AG04450 (cell line): ENCODE measurements at regions not wholly inside any gene's neighbourhood (a gene's known extent, or its start where the extent isn't known, plus 50 kb on each side); places are given as distances from the start of the nearest gene placed in this dataset.

Experiments
- CTCF ChIA-PET: fragments of 300-600, 350-600 bp; formaldehyde crosslinking; extraction: SDS; loops from one replicate; lab custom pipeline; 2022; ENCODE audit warnings: antibody characterized with exemption, inconsistent platforms; lab: Charles Lee
- POLR2A ChIA-PET: fragments of 350-600 bp; formaldehyde crosslinking; extraction: SDS; loops from one replicate; lab custom pipeline; 2021; ENCODE audit warnings: antibody characterized with exemption, inconsistent platforms; lab: Yijun Ruan, JAX
- DNase-seq: peaks from one replicate; pipeline ENCODE4 v3.0.0-alpha.2; 2011; ENCODE audit warnings: low read depth, low spot score
- H3K27ac ChIP-seq: one replicate; pipeline ENCODE4 v1.5.1; 2012; ENCODE audit warnings: low read depth, low read length, control low read depth
- H3K27me3 ChIP-seq: one replicate; pipeline ENCODE4 v1.6.0; 2012; ENCODE audit warnings: low read length; ENCODE audit not compliant: control insufficient read depth, insufficient read depth
- H3K4me3 ChIP-seq: 2 replicates; pipeline ENCODE4 v1.5.1; 2011; ENCODE audit warnings: mild to moderate bottlenecking, low read depth, low read length, control low read depth
- H3K9me3 ChIP-seq: 2 replicates; pipeline ENCODE4 v1.5.1; 2012; ENCODE audit warnings: low read length; ENCODE audit not compliant: control insufficient read depth, insufficient read depth
- TF ChIP-seq, protein P1 (sequence below): IDR thresholded peaks from 2 replicates; pipeline ENCODE4 v1.5.1; 2011; ENCODE audit warnings: low read depth, low read length, control low read depth, inconsistent platforms

DNA sequence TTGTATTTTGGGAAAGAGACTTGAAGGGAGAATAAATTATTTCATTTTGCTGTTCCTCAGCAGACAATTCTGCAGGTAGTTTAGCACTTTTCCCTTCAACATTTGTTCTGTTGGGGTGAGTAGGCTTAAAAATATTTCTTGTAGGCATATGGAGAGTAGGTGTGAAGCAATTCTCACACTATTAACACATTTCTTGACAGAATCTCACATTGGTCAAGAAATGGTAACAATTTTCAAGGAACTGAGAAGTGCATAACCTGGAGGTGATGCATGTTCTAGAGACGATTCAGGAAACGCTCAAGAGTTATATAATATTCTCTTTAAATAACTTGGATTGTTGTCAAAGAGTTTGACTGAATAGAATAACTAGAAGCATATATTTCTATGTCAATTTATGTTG lies 658.2 kb downstream of the STIM2 start:
- Histone ChIP-seq H3K27me3 (no peaks in the 10 kb centered on the region), H3K9me3 (no peaks in the 10 kb centered on the region; the same call in 1 of the 2 replicates), H3K27ac (no peak overlapping the region), H3K4me3 (no peak overlapping the region)
- CTCF ChIA-PET, result no interaction called here
- POLR2A ChIA-PET, result no interaction called here
- TF ChIP-seq, protein P1, sequence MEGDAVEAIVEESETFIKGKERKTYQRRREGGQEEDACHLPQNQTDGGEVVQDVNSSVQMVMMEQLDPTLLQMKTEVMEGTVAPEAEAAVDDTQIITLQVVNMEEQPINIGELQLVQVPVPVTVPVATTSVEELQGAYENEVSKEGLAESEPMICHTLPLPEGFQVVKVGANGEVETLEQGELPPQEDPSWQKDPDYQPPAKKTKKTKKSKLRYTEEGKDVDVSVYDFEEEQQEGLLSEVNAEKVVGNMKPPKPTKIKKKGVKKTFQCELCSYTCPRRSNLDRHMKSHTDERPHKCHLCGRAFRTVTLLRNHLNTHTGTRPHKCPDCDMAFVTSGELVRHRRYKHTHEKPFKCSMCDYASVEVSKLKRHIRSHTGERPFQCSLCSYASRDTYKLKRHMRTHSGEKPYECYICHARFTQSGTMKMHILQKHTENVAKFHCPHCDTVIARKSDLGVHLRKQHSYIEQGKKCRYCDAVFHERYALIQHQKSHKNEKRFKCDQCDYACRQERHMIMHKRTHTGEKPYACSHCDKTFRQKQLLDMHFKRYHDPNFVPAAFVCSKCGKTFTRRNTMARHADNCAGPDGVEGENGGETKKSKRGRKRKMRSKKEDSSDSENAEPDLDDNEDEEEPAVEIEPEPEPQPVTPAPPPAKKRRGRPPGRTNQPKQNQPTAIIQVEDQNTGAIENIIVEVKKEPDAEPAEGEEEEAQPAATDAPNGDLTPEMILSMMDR, result no peak
- DNase-seq, result no peak

DNA sequence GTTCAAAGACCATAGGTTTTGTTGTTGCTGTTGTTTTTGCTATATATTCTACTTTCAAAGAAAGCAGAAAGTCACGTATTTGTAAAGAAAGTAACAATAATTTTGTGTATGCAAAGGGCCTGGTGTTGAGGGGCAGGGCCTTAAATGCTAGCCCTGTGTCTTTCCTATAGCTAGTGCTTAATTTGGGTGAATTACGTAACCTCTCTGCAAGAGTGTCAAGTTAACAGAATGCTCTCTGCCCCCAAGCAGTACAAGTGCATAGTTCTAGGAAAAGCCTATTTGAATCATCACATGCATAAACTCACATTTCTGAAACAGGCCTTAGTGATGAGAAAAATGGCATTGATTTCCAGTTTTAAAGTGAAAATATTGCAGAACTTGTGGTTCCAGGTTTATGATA lies 663.6 kb downstream of the STIM2 start:
- ChIA-PET CTCF (no interaction called here), POLR2A (no interaction called here)
- Histone ChIP-seq H3K27me3 (no peaks in the 10 kb centered on the region), H3K27ac (no peak overlapping the region), H3K4me3 (no peak overlapping the region), H3K9me3 (no peaks in the 10 kb centered on the region; the same call in 1 of the 2 replicates)
- TF ChIP-seq, protein P1, result no peak
- DNase-seq, result no peak

DNA sequence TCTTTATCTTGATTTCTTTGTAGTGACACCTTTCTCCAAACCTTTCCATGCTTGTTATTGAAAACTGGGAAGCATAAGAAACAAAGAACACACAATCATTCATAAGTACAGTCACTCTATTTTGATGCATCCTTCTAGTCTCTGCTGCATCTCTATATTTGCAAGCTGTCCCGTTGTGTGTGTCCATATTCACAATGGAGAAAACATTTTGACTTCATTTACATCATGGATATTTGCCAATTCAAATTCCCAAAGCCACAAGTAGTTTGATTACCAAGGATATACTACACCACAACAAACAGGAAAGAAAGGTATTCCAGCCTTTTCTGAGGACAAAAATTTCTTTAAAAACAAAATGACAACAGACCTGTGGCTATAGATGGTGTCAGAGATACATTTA lies 673.8 kb downstream of the STIM2 start:
- CTCF ChIA-PET, result no interaction called here
- TF ChIP-seq, protein P1, result no peak

DNA sequence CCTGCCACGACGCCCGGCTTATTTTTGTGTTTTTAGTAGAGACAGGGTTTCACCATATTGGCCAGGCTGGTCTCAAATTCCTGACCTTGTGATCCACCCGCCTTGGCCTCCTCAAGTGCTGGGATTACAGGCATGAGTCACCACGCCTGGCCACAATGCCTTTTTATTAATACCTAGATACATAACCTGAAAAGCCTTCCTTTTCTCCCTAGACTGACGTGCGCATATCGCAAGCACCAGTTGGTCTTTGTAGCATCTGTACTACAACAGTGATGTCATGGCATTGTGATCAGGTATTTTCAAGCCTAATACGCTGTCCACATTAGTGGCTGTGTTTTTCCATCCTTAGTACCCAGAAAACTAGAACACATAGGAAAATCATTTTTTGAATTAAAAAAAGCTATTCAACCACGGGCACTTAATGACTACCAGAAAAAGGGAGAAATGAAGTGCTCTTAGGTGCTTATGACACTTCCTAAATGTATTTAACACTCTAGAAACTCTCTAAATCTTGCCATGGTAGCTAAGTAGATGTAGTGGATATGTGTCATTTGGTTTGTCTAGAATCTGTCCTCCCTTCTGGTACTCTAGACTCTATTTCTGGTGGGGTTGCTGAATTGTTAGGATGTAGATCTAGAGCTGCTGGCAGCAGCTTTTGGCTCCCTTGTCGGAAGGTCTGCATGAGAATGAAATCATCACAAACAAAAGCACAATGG lies 707.8 kb downstream of the STIM2 start:
- TF ChIP-seq, protein P1, result no peak
- Histone ChIP-seq H3K9me3 (no peaks in the 10 kb centered on the region), H3K27me3 (no peaks in the 10 kb centered on the region), H3K4me3 (no peak overlapping the region), H3K27ac (no peak overlapping the region)
- DNase-seq, result no peak
- ChIA-PET CTCF (no interaction called here), POLR2A (no interaction called here)

More for the DNA sequence above, 673.8 kb downstream of the STIM2 start:
- no peaks in the 10 kb centered on the region for H3K27me3 ChIP-seq
- peaks cover 8% of the 10 kb centered on the region for H3K9me3 ChIP-seq
- DNase-seq, result no peak
- H3K4me3 ChIP-seq, result no peak overlapping the region
- POLR2A ChIA-PET, result no interaction called here
- H3K27ac ChIP-seq, result no peak overlapping the region

DNA sequence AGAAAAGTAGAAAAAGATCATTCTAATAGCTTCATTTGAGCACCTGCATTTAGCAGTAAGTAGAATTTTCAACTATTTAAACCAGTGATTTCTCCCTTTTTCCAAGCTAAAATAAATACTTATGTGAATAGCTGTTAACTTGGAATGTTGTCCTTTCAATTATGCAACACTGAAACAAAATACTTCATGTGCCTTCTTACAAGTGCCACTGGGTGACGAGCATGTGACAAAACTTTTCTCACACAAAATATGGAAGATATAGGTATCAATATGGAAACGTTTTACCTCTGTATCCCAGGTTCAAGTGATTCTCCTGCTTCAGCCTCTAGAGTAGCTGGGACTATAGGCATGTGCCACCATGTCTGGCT lies 708.3 kb downstream of the STIM2 start:
- Histone ChIP-seq H3K27me3 (no peaks in the 10 kb centered on the region), H3K4me3 (no peak overlapping the region), H3K9me3 (no peaks in the 10 kb centered on the region), H3K27ac (no peak overlapping the region)
- ChIA-PET POLR2A (no interaction called here), CTCF (no interaction called here)
- TF ChIP-seq, protein P1, result no peak
- DNase-seq, result no peak
